ENCODE measurements at regions not wholly inside any gene's neighbourhood (a gene's known extent, or its start where the extent isn't known, plus 50 kb on each side); places are given as distances from the start of the nearest gene placed in this dataset.

- FAIRE-seq (no peak), DNase-seq (no peak), ATAC-seq (no peak)
- Histone ChIP-seq H3K36me3 (no peaks in the 10 kb centered on the region), H3K27me3 (no peaks in the 10 kb centered on the region), H3K9me3 (no peaks in the 10 kb centered on the region), H3K4me1 (no peaks in the 10 kb centered on the region), H3K27ac (no peak overlapping the region), H3K4me3 (no peak overlapping the region)
- intact Hi-C loops (cut with DNase I) = no loop called here
- 86 to 87% methylated on average over 3 of the region's 3 CpGs for WGBS, 2 donors
- TF ChIP-seq, protein P1, sequence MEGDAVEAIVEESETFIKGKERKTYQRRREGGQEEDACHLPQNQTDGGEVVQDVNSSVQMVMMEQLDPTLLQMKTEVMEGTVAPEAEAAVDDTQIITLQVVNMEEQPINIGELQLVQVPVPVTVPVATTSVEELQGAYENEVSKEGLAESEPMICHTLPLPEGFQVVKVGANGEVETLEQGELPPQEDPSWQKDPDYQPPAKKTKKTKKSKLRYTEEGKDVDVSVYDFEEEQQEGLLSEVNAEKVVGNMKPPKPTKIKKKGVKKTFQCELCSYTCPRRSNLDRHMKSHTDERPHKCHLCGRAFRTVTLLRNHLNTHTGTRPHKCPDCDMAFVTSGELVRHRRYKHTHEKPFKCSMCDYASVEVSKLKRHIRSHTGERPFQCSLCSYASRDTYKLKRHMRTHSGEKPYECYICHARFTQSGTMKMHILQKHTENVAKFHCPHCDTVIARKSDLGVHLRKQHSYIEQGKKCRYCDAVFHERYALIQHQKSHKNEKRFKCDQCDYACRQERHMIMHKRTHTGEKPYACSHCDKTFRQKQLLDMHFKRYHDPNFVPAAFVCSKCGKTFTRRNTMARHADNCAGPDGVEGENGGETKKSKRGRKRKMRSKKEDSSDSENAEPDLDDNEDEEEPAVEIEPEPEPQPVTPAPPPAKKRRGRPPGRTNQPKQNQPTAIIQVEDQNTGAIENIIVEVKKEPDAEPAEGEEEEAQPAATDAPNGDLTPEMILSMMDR (IDR thresholded peaks at IDR 0.05) = no peak
Measured at GRCh38 chrX:36436361-36436760, 516.8 kb downstream of the CFAP47 start.

- Histone ChIP-seq H3K4me1 (no peaks in the 10 kb centered on the region), H3K4me3 (no peak overlapping the region), H3K9me3 (no peaks in the 10 kb centered on the region), H3K27me3 (no peaks in the 10 kb centered on the region), H3K27ac (no peak overlapping the region), H3K36me3 (no peaks in the 10 kb centered on the region)
- TF ChIP-seq, protein P1 (IDR thresholded peaks at IDR 0.05) = no peak
- ATAC-seq (no peak), DNase-seq (no peak), FAIRE-seq (no peak)
- WGBS, 2 donors = 77 to 82% methylated on average over 3 of the region's 3 CpGs
- intact Hi-C loops (cut with DNase I) = no loop called here
Measured at GRCh38 chrX:36443007-36443406, 523.5 kb downstream of the CFAP47 start.

GRCh38 chrX:36445566-36445965 is 526.0 kb downstream of the CFAP47 start:
- no peak for FAIRE-seq
- Histone ChIP-seq H3K27me3 (no peaks in the 10 kb centered on the region), H3K4me3 (no peak overlapping the region), H3K9me3 (no peaks in the 10 kb centered on the region), H3K36me3 (no peaks in the 10 kb centered on the region), H3K27ac (no peak overlapping the region), H3K4me1 (no peaks in the 10 kb centered on the region)
- no peak for ATAC-seq
- WGBS, 2 donors = 19 to 26% methylated on average over 1 of the region's 1 CpG
- TF ChIP-seq, protein P1 (IDR thresholded peaks at IDR 0.05) = no peak
- DNase-seq = no peak
- intact Hi-C loops (cut with DNase I) = no loop called here

- Histone ChIP-seq H3K27ac (no peak overlapping the region), H3K4me3 (no peak overlapping the region), H3K27me3 (no peaks in the 10 kb centered on the region), H3K4me1 (no peaks in the 10 kb centered on the region), H3K9me3 (no peaks in the 10 kb centered on the region), H3K36me3 (no peaks in the 10 kb centered on the region)
- intact Hi-C loops (cut with DNase I) = no loop called here
- no peak for ATAC-seq
- TF ChIP-seq, protein P1 (IDR thresholded peaks at IDR 0.05) = no peak
- DNase-seq = no peak
- FAIRE-seq = no peak
Measured at GRCh38 chrX:36462142-36462541, 542.6 kb downstream of the CFAP47 start.

DNA sequence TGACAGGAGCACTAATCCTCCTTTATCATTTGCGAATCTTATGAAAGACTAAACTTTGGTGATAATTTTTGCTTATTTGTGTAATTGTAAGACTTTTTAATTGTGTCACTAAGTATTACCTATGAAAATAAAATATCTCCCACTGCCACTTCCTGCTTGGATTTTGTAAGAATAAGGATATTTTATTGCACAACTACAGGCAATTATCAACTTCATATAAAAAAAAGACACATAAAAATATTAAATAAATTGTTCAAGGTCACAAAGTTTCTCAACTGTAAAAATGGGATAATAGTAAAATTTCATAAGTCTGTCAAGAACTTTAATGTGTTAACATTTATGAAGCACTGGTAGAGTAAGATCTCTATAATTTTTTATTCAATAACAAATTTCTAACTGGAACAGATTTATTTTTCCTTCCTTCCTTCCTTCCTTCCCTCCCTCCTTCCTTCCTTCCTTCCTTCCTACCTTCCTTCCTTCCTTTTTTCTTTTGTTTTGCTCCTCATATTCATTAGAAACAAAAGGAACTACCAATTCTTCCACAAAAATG is 527.6 kb upstream of the FAM47C start:
- H3K4me1 ChIP-seq = no peaks in the 10 kb centered on the region
- no peaks in the 10 kb centered on the region for H3K9me3 ChIP-seq
- no peak overlapping the region for H3K4me3 ChIP-seq
- intact Hi-C loops (cut with DNase I) = no loop called here
- TF ChIP-seq, protein P1 (IDR thresholded peaks at IDR 0.05) = no peak
- 74 to 82% methylated on average over 1 of the region's 1 CpG for WGBS, 2 donors
- H3K27me3 ChIP-seq = peaks cover 0 to 8% (median 0%) of the 10 kb centered on the region in 4 donors
- ATAC-seq = no peak
- peak; percentile 74 for FAIRE-seq
- H3K36me3 ChIP-seq = no peaks in the 10 kb centered on the region
- H3K27ac ChIP-seq = no peak overlapping the region
- DNase-seq = no peak
